ENCODE measurements at regions not wholly inside any gene's neighbourhood (a gene's known extent, or its start where the extent isn't known, plus 50 kb on each side); places are given as distances from the start of the nearest gene placed in this dataset.

GRCh38 chr5:17896605-17897004, 262.3 kb downstream of the TAF11L14 start:
- TF ChIP-seq POLR2A (IDR thresholded peaks at IDR 0.05; ENCODE audit: low read depth, low read length) (no peak), POLR2AphosphoS5 (IDR thresholded peaks at IDR 0.05; ENCODE audit: low read depth, low read length) (no peak)

Data from GM12892 (cell line).